ENCODE measurements at regions not wholly inside any gene's neighbourhood (a gene's known extent, or its start where the extent isn't known, plus 50 kb on each side); places are given as distances from the start of the nearest gene placed in this dataset.

GRCh38 chr3:21860082-21860475 lies 109.1 kb upstream of the ZNF385D start:
- no peaks in the 10 kb centered on the region for H3K27me3 Mint-ChIP-seq
- no peak overlapping the region for H3K27ac Mint-ChIP-seq
- peaks cover 18% of the 10 kb centered on the region for H3K9me3 Mint-ChIP-seq
- no peaks in the 10 kb centered on the region for H3K36me3 Mint-ChIP-seq
- ChIA-PET CTCF (no interaction called here), POLR2A (no interaction called here)
- H3K4me3 Mint-ChIP-seq = no peak overlapping the region
- H3K4me1 Mint-ChIP-seq (ENCODE audit: low read depth) = no peaks in the 10 kb centered on the region
- no peak for DNase-seq
- intact Hi-C loops (cut with micrococcal nuclease) = no loop called here

- intact Hi-C loops (cut with micrococcal nuclease) = no loop called here
- CTCF ChIA-PET = no interaction called here
- H3K27ac Mint-ChIP-seq = no peak overlapping the region
- no peaks in the 10 kb centered on the region for H3K4me1 Mint-ChIP-seq (ENCODE audit: low read depth)
- no peak overlapping the region for H3K4me3 Mint-ChIP-seq
- H3K36me3 Mint-ChIP-seq = no peaks in the 10 kb centered on the region
- H3K27me3 Mint-ChIP-seq = no peaks in the 10 kb centered on the region
- no peak for DNase-seq
- peaks cover 16% of the 10 kb centered on the region for H3K9me3 Mint-ChIP-seq
- POLR2A ChIA-PET = no interaction called here
These were observed 109.6 kb upstream of the ZNF385D start for GRCh38 chr3:21860657-21861056.

GRCh38 chr3:21876782-21877181 lies 125.8 kb upstream of the ZNF385D start:
- H3K27ac Mint-ChIP-seq = no peak overlapping the region
- no peaks in the 10 kb centered on the region for H3K27me3 Mint-ChIP-seq
- no peak for DNase-seq
- H3K4me1 Mint-ChIP-seq (ENCODE audit: low read depth) = no peaks in the 10 kb centered on the region
- ChIA-PET POLR2A (no interaction called here), CTCF (no interaction called here)
- H3K9me3 Mint-ChIP-seq = peaks cover 19% of the 10 kb centered on the region
- no peaks in the 10 kb centered on the region for H3K36me3 Mint-ChIP-seq
- H3K4me3 Mint-ChIP-seq = no peak overlapping the region
- intact Hi-C loops (cut with micrococcal nuclease) = no loop called here

- H3K27me3 Mint-ChIP-seq = no peaks in the 10 kb centered on the region
- CTCF ChIA-PET = no interaction called here
- H3K36me3 Mint-ChIP-seq = no peaks in the 10 kb centered on the region
These were observed 126.3 kb upstream of the ZNF385D start for GRCh38 chr3:21877214-21877754.

GRCh38 chr3:21879184-21879886 lies 128.3 kb upstream of the ZNF385D start:
- intact Hi-C loops (cut with micrococcal nuclease) = no loop called here
- no peak for DNase-seq
- peaks cover 17% of the 10 kb centered on the region for H3K9me3 Mint-ChIP-seq
- CTCF ChIA-PET = no interaction called here
- POLR2A ChIA-PET = no interaction called here
- H3K27me3 Mint-ChIP-seq = no peaks in the 10 kb centered on the region
- H3K4me1 Mint-ChIP-seq (ENCODE audit: low read depth) = no peaks in the 10 kb centered on the region
- no peak overlapping the region for H3K27ac Mint-ChIP-seq
- H3K36me3 Mint-ChIP-seq = no peaks in the 10 kb centered on the region
- no peak overlapping the region for H3K4me3 Mint-ChIP-seq

More at GRCh38 chr3:21877214-21877754, 126.3 kb upstream of the ZNF385D start:
- DNase-seq = no peak
- intact Hi-C loops (cut with micrococcal nuclease) = no loop called here
- POLR2A ChIA-PET = no interaction called here
- Mint-ChIP-seq H3K9me3 (peaks cover 19% of the 10 kb centered on the region), H3K4me3 (no peak overlapping the region), H3K4me1 (ENCODE audit: low read depth) (no peaks in the 10 kb centered on the region), H3K27ac (no peak overlapping the region)

- ChIA-PET POLR2A (no interaction called here), CTCF (no interaction called here)
- DNase-seq = no peak
- H3K27ac Mint-ChIP-seq = no peak overlapping the region
- no peaks in the 10 kb centered on the region for H3K9me3 Mint-ChIP-seq
- intact Hi-C loops (cut with micrococcal nuclease) = no loop called here
- no peak overlapping the region for H3K4me3 Mint-ChIP-seq
- H3K27me3 Mint-ChIP-seq = no peaks in the 10 kb centered on the region
- no peaks in the 10 kb centered on the region for H3K4me1 Mint-ChIP-seq (ENCODE audit: low read depth)
- no peaks in the 10 kb centered on the region for H3K36me3 Mint-ChIP-seq
These were observed 137.6 kb upstream of the ZNF385D start for GRCh38 chr3:21888656-21889055.

- no peak overlapping the region for H3K4me3 Mint-ChIP-seq
- intact Hi-C loops (cut with micrococcal nuclease) = no loop called here
- H3K9me3 Mint-ChIP-seq = no peaks in the 10 kb centered on the region
- DNase-seq = no peak
- no peaks in the 10 kb centered on the region for H3K36me3 Mint-ChIP-seq
- H3K27ac Mint-ChIP-seq = no peak overlapping the region
- H3K27me3 Mint-ChIP-seq = no peaks in the 10 kb centered on the region
- ChIA-PET CTCF (no interaction called here), POLR2A (no interaction called here)
- H3K4me1 Mint-ChIP-seq (ENCODE audit: low read depth) = no peaks in the 10 kb centered on the region
These were observed 138.2 kb upstream of the ZNF385D start for GRCh38 chr3:21889166-21889565.

GRCh38 chr3:21892104-21892503 lies 141.1 kb upstream of the ZNF385D start:
- H3K36me3 Mint-ChIP-seq = no peaks in the 10 kb centered on the region
- no peaks in the 10 kb centered on the region for H3K4me1 Mint-ChIP-seq (ENCODE audit: low read depth)
- H3K27me3 Mint-ChIP-seq = no peaks in the 10 kb centered on the region
- POLR2A ChIA-PET = no interaction called here
- intact Hi-C loops (cut with micrococcal nuclease) = loop anchor here (5.0 kb wide), 2 partner anchors 1380 to 1550 kb away; no protein-coding TSS in a partner anchor
- H3K27ac Mint-ChIP-seq = no peak overlapping the region
- CTCF ChIA-PET = no interaction called here
- H3K9me3 Mint-ChIP-seq = no peaks in the 10 kb centered on the region
- no peak overlapping the region for H3K4me3 Mint-ChIP-seq
- no peak for DNase-seq

GRCh38 chr3:21893242-21893641 lies 142.2 kb upstream of the ZNF385D start:
- H3K27ac Mint-ChIP-seq = no peak overlapping the region
- no peaks in the 10 kb centered on the region for H3K9me3 Mint-ChIP-seq
- ChIA-PET CTCF (interaction anchor here (1.0 kb wide), 1 partner anchor 145 kb away, joined by 5 read pairs; no protein-coding TSS in a partner anchor), POLR2A (no interaction called here)
- no peaks in the 10 kb centered on the region for H3K4me1 Mint-ChIP-seq (ENCODE audit: low read depth)
- H3K27me3 Mint-ChIP-seq = no peaks in the 10 kb centered on the region
- no peaks in the 10 kb centered on the region for H3K36me3 Mint-ChIP-seq
- no peak for DNase-seq
- intact Hi-C loops (cut with micrococcal nuclease) = loop anchor here (5.0 kb wide), 2 partner anchors 1381 to 1551 kb away; no protein-coding TSS in a partner anchor
- no peak overlapping the region for H3K4me3 Mint-ChIP-seq

- H3K27me3 Mint-ChIP-seq = no peaks in the 10 kb centered on the region
- CTCF ChIA-PET = no interaction called here
- intact Hi-C loops (cut with micrococcal nuclease) = loop anchor here (5.0 kb wide), 2 partner anchors 1382 to 1552 kb away; no protein-coding TSS in a partner anchor
These were observed 143.7 kb upstream of the ZNF385D start for GRCh38 chr3:21894459-21895340.

GRCh38 chr3:21898316-21898715 lies 147.3 kb upstream of the ZNF385D start:
- no peaks in the 10 kb centered on the region for H3K27me3 Mint-ChIP-seq
- no peak for DNase-seq
- intact Hi-C loops (cut with micrococcal nuclease) = no loop called here
- H3K27ac Mint-ChIP-seq = no peak overlapping the region
- no peaks in the 10 kb centered on the region for H3K4me1 Mint-ChIP-seq (ENCODE audit: low read depth)
- CTCF ChIA-PET = no interaction called here
- H3K9me3 Mint-ChIP-seq = peaks cover 4% of the 10 kb centered on the region
- POLR2A ChIA-PET = no interaction called here
- H3K4me3 Mint-ChIP-seq = no peak overlapping the region
- H3K36me3 Mint-ChIP-seq = no peaks in the 10 kb centered on the region

More at GRCh38 chr3:21894459-21895340, 143.7 kb upstream of the ZNF385D start:
- Mint-ChIP-seq H3K36me3 (no peaks in the 10 kb centered on the region), H3K27ac (no peak overlapping the region), H3K4me1 (ENCODE audit: low read depth) (no peaks in the 10 kb centered on the region), H3K4me3 (no peak overlapping the region), H3K9me3 (no peaks in the 10 kb centered on the region)
- DNase-seq = no peak
- POLR2A ChIA-PET = no interaction called here

- DNase-seq = no peak
- intact Hi-C loops (cut with micrococcal nuclease) = no loop called here
- no peak overlapping the region for H3K4me3 Mint-ChIP-seq
- POLR2A ChIA-PET = no interaction called here
- no peaks in the 10 kb centered on the region for H3K27me3 Mint-ChIP-seq
- H3K4me1 Mint-ChIP-seq (ENCODE audit: low read depth) = no peaks in the 10 kb centered on the region
- CTCF ChIA-PET = no interaction called here
- no peaks in the 10 kb centered on the region for H3K36me3 Mint-ChIP-seq
- peaks cover 9% of the 10 kb centered on the region for H3K9me3 Mint-ChIP-seq
- no peak overlapping the region for H3K27ac Mint-ChIP-seq
These were observed 150.5 kb upstream of the ZNF385D start for GRCh38 chr3:21901484-21901883.

Data from activated CD4-positive, alpha-beta memory T cell treated with anti-CD3 and anti-CD28 coated beads for 36 hours (primary cell).